Panc1 (cell line): ENCODE measurements at regions not wholly inside any gene's neighbourhood (a gene's known extent, or its start where the extent isn't known, plus 50 kb on each side); places are given as distances from the start of the nearest gene placed in this dataset.

Source experiments
- ATAC-seq: fragments of 200-7000 bp; cut with Tn5 transposase; 2 replicates; pipeline ENCODE4 v1.9.1; 2020; ENCODE audit warnings: mild to moderate bottlenecking, moderate library complexity
- BruUV-seq: library from RNA; stranded (reverse); fragments of 400-500 nt; replicated peaks from 2 replicates; lab custom pipeline; 2021; lab: Mats Ljungman, UMichigan
- CTCF ChIA-PET: fragments of 300-600 bp; sonication (Branson Sonifier 250); formaldehyde crosslinking; loops from one replicate; lab custom pipeline; 2022; ENCODE audit warnings: antibody characterized with exemption; lab: Charles Lee
- POLR2A ChIA-PET: fragments of 300-600 bp; sonication (Branson Sonifier 250); formaldehyde crosslinking; loops from one replicate; lab custom pipeline; 2022; ENCODE audit warnings: antibody characterized with exemption; lab: Charles Lee
- DNase-seq: peaks from one replicate; pipeline ENCODE4 v3.0.0-alpha.2; 2010; ENCODE audit warnings: low read depth, low spot score
- H3K27ac ChIP-seq: 2 replicates; pipeline ENCODE4 v1.5.1; 2011; ENCODE audit warnings: mild to moderate bottlenecking, low read length, inconsistent platforms
- H3K27me3 ChIP-seq: fragments of 200-500 bp; sonication (Bioruptor generic); 2 replicates; pipeline ENCODE4 v1.6.0; 2014; ENCODE audit warnings: low read length, inconsistent platforms; ENCODE audit not compliant: control insufficient read depth, insufficient read depth
- H3K36me3 ChIP-seq: fragments of 200-500 bp; sonication (Bioruptor generic); 2 replicates; pipeline ENCODE4 v1.5.1; 2014; ENCODE audit warnings: inconsistent platforms, mild to moderate bottlenecking, low read length, moderate library complexity; ENCODE audit not compliant: control insufficient read depth, insufficient read depth
- H3K4me1 ChIP-seq: 2 replicates; pipeline ENCODE4 v1.5.1; 2011; ENCODE audit warnings: inconsistent platforms, mild to moderate bottlenecking, low read length, moderate library complexity; ENCODE audit not compliant: control insufficient read depth, insufficient read depth
- H3K4me3 ChIP-seq, 2 experiments: 2 replicates each; pipeline ENCODE4 v1.5.1; 2011 to 2012; ENCODE audit warnings: low read depth in 2 of 2, low read length in 2 of 2, mild to moderate bottlenecking in 2 of 2, inconsistent platforms in 1 of 2, moderate library complexity in 1 of 2
- H3K9me3 ChIP-seq: fragments of 200-500 bp; sonication (Bioruptor generic); 2 replicates; pipeline ENCODE4 v1.5.1; 2014; ENCODE audit warnings: low read depth, mild to moderate bottlenecking, inconsistent platforms, low read length, moderate library complexity; ENCODE audit not compliant: control insufficient read depth, insufficient read depth
- CTCF ChIP-seq: fragments of 450-650 bp; IDR thresholded peaks from 2 replicates; pipeline ENCODE4 v1.5.1; 2017; ENCODE audit warnings: mild to moderate bottlenecking
- POLR2AphosphoS5 ChIP-seq: IDR thresholded peaks from 2 replicates; pipeline ENCODE4 v1.6.1; 2012; ENCODE audit warnings: mild to moderate bottlenecking, low read depth, low read length, moderate library complexity
- SIN3A ChIP-seq: IDR thresholded peaks from 2 replicates; pipeline ENCODE4 v1.6.1; 2012; ENCODE audit warnings: low read depth, mild to moderate bottlenecking, low read length, moderate library complexity, borderline replicate concordance; ENCODE audit not compliant: insufficient read depth
- TCF7L2 ChIP-seq: IDR thresholded peaks from 2 replicates; pipeline ENCODE4 v1.6.1; 2011; ENCODE audit warnings: mild to moderate bottlenecking, low read depth, low read length, inconsistent platforms
- in situ Hi-C: cut with HindIII; loops from 2 replicates; pipeline ENCODE4 v1.10.0; 2016; ENCODE audit warnings: low sequenced_read_pairs, low pct_unique_long_range_greater_than_20kb
- intact Hi-C: fragments of 100-400 bp; cut with micrococcal nuclease; formaldehyde crosslinking; loops from one replicate; pipeline ENCODE4 v1.10.0; 2022; ENCODE audit not compliant: unreplicated experiment
- TF ChIP-seq, protein P1 (sequence below), 2 experiments: IDR thresholded peaks; 2 replicates each; pipeline ENCODE4 v1.6.1; 2011 to 2012; ENCODE audit warnings: low read depth in 2 of 2, control low read depth in 1 of 2, low read length in 1 of 2, mild to moderate bottlenecking in 1 of 2, moderate library complexity in 1 of 2; ENCODE audit not compliant: insufficient read depth in 1 of 2

GRCh38 chr1:30464187-30464617, 259.2 kb downstream of the MATN1 start:
- intact Hi-C loops (no loop called here), in situ Hi-C loops (no loop called here)
- no peak for DNase-seq
- Histone ChIP-seq H3K27me3 (no peaks in the 10 kb centered on the region), H3K4me3 (no peak overlapping the region), H3K36me3 (no peaks in the 10 kb centered on the region), H3K4me1 (no peaks in the 10 kb centered on the region), H3K27ac (no peak overlapping the region), H3K9me3 (no peaks in the 10 kb centered on the region)
- ChIA-PET CTCF (no interaction called here), POLR2A (no interaction called here)
- no peak for ATAC-seq
- no peak for TF ChIP-seq POLR2AphosphoS5
- no TSS peak for BruUV-seq

GRCh38 chr1:30462826-30463425, 260.5 kb downstream of the MATN1 start:
- no peak overlapping the region for H3K27ac ChIP-seq
- no peaks in the 10 kb centered on the region for H3K4me1 ChIP-seq
- ChIA-PET POLR2A (no interaction called here), CTCF (no interaction called here)
- H3K4me3 ChIP-seq: no peak overlapping the region
- no peaks in the 10 kb centered on the region for H3K9me3 ChIP-seq
- H3K27me3 ChIP-seq: no peaks in the 10 kb centered on the region
- TF ChIP-seq CTCF (no peak), TCF7L2 (no peak), POLR2AphosphoS5 (no peak), SIN3A (no peak)
- TF ChIP-seq, protein P1, sequence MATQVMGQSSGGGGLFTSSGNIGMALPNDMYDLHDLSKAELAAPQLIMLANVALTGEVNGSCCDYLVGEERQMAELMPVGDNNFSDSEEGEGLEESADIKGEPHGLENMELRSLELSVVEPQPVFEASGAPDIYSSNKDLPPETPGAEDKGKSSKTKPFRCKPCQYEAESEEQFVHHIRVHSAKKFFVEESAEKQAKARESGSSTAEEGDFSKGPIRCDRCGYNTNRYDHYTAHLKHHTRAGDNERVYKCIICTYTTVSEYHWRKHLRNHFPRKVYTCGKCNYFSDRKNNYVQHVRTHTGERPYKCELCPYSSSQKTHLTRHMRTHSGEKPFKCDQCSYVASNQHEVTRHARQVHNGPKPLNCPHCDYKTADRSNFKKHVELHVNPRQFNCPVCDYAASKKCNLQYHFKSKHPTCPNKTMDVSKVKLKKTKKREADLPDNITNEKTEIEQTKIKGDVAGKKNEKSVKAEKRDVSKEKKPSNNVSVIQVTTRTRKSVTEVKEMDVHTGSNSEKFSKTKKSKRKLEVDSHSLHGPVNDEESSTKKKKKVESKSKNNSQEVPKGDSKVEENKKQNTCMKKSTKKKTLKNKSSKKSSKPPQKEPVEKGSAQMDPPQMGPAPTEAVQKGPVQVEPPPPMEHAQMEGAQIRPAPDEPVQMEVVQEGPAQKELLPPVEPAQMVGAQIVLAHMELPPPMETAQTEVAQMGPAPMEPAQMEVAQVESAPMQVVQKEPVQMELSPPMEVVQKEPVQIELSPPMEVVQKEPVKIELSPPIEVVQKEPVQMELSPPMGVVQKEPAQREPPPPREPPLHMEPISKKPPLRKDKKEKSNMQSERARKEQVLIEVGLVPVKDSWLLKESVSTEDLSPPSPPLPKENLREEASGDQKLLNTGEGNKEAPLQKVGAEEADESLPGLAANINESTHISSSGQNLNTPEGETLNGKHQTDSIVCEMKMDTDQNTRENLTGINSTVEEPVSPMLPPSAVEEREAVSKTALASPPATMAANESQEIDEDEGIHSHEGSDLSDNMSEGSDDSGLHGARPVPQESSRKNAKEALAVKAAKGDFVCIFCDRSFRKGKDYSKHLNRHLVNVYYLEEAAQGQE (IDR thresholded peaks at IDR 0.05; ENCODE audit: insufficient read depth in 1 of 2, low read depth in 2 of 2, low read length in 1 of 2): no peak
- no peak for ATAC-seq
- BruUV-seq: no TSS peak
- DNase-seq: no peak
- H3K36me3 ChIP-seq: no peaks in the 10 kb centered on the region
- intact Hi-C loops (no loop called here), in situ Hi-C loops (no loop called here)

DNA sequence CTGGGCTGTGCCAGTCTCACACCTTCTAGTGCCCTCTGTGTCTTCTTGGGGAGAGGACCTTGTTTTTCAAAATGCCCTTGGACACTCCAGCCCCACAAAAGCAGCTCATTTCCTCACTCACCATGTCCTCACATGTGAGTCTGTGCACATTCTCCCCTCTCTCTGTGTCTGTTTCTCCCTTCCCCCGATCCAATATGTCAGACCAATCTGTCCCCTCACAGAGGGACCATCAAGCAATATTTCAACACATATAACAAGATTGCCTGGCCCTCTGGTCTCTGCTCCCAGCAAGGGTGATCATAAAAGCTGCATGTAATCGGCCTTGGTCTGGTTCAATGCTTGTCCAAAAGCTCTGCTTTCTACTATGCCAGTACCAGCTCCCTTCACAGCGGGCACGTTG, 261.2 kb downstream of the MATN1 start:
- POLR2A ChIA-PET: no interaction called here
- Histone ChIP-seq H3K4me1 (no peaks in the 10 kb centered on the region), H3K27me3 (no peaks in the 10 kb centered on the region), H3K36me3 (no peaks in the 10 kb centered on the region), H3K4me3 (no peak overlapping the region), H3K27ac (no peak overlapping the region), H3K9me3 (no peaks in the 10 kb centered on the region)
- intact Hi-C loops (no loop called here), in situ Hi-C loops (no loop called here)
- no TSS peak for BruUV-seq
- DNase-seq: no peak
- CTCF ChIA-PET: no interaction called here
- TF ChIP-seq POLR2AphosphoS5 (no peak), CTCF (no peak), TCF7L2 (no peak), SIN3A (no peak)
- TF ChIP-seq, protein P1 (IDR thresholded peaks at IDR 0.05; ENCODE audit: insufficient read depth in 1 of 2, low read depth in 2 of 2, low read length in 1 of 2): no peak
- no peak for ATAC-seq
